WTC11 (cell line): ENCODE measurements at regions not wholly inside any gene's neighbourhood (a gene's known extent, or its start where the extent isn't known, plus 50 kb on each side); places are given as distances from the start of the nearest gene placed in this dataset.

Source experiments
- ATAC-seq: fragments of 200-7000 bp; cut with Tn5 transposase; 2 replicates; pipeline ENCODE4 v1.10.0; 2021; ENCODE audit warnings: mild to moderate bottlenecking, moderate library complexity
- CTCF ChIA-PET: fragments of 300-600 bp; sonication (Branson Sonifier 250); formaldehyde crosslinking; loops from one replicate; lab custom pipeline; 2021; ENCODE audit warnings: antibody characterized with exemption; lab: Charles Lee
- POLR2A ChIA-PET: fragments of 350-600 bp; sonication (Branson Sonifier 250); formaldehyde crosslinking; loops from one replicate; lab custom pipeline; 2021; ENCODE audit warnings: antibody characterized with exemption; lab: Charles Lee
- DNase-seq: peaks from one replicate; pipeline ENCODE4 v3.0.0; 2021; ENCODE audit warnings: low spot score
- H3K27ac Mint-ChIP-seq: 2 replicates; pipeline ENCODE4 v1.8.0; 2021; ENCODE audit warnings: mixed read lengths
- H3K27me3 Mint-ChIP-seq: 2 replicates; pipeline ENCODE4 v1.8.0; 2021; ENCODE audit warnings: low read depth, mild to moderate bottlenecking, moderate library complexity, mixed read lengths
- H3K36me3 Mint-ChIP-seq: 2 replicates; pipeline ENCODE4 v1.8.0; 2021; ENCODE audit warnings: mixed read lengths
- H3K4me1 Mint-ChIP-seq: 2 replicates; pipeline ENCODE4 v1.8.0; 2022; ENCODE audit warnings: mixed read lengths
- H3K4me3 Mint-ChIP-seq: 2 replicates; pipeline ENCODE4 v1.8.0; 2021; ENCODE audit warnings: mild to moderate bottlenecking, moderate library complexity, mixed read lengths
- H3K9me3 Mint-ChIP-seq: 2 replicates; pipeline ENCODE4 v1.8.0; 2021; ENCODE audit warnings: mixed read lengths
- CREM ChIP-seq: sonication (generic); formaldehyde crosslinking; IDR thresholded peaks from 2 replicates; pipeline ENCODE4 v1.8.1; 2022; ENCODE audit warnings: mild to moderate bottlenecking, missing genetic modification reagents, moderate library complexity
- ESRRA ChIP-seq: sonication (generic); formaldehyde crosslinking; IDR thresholded peaks from 2 replicates; pipeline ENCODE4 v1.8.1; 2022; ENCODE audit warnings: mild to moderate bottlenecking, missing genetic modification reagents, borderline replicate concordance
- ETV6 ChIP-seq: sonication (generic); formaldehyde crosslinking; IDR thresholded peaks from 2 replicates; pipeline ENCODE4 v1.8.1; 2022; ENCODE audit warnings: mild to moderate bottlenecking, missing genetic modification reagents
- FOXJ3 ChIP-seq: sonication (generic); formaldehyde crosslinking; IDR thresholded peaks from 2 replicates; pipeline ENCODE4 v1.9.0; 2021; ENCODE audit warnings: missing genetic modification reagents, mild to moderate bottlenecking, borderline replicate concordance
- FOXK1 ChIP-seq: sonication (generic); formaldehyde crosslinking; IDR thresholded peaks from 2 replicates; pipeline ENCODE4 v1.8.0; 2022; ENCODE audit warnings: mild to moderate bottlenecking, moderate library complexity, missing genetic modification reagents
- GABPB1 ChIP-seq: sonication (generic); formaldehyde crosslinking; IDR thresholded peaks from 2 replicates; pipeline ENCODE4 v1.8.1; 2023; ENCODE audit warnings: mild to moderate bottlenecking, missing genetic modification reagents
- HMGA2 ChIP-seq: fragments of 250-450 bp; sonication (Bioruptor Pico); IDR thresholded peaks from 2 replicates; pipeline ENCODE4 v1.4.0; 2021; ENCODE audit warnings: mild to moderate bottlenecking, moderate library complexity
- NR2C2 ChIP-seq: sonication (generic); formaldehyde crosslinking; IDR thresholded peaks from 2 replicates; pipeline ENCODE4 v1.8.0; 2022; ENCODE audit warnings: mild to moderate bottlenecking, missing genetic modification reagents
- RELA ChIP-seq: sonication (generic); formaldehyde crosslinking; IDR thresholded peaks from 2 replicates; pipeline ENCODE4 v1.8.1; 2022; ENCODE audit warnings: missing genetic modification reagents, mild to moderate bottlenecking, borderline replicate concordance
- SP1 ChIP-seq: sonication (generic); formaldehyde crosslinking; conservative IDR thresholded peaks from 2 replicates; pipeline ENCODE4 v1.8.1; 2022; ENCODE audit warnings: missing genetic modification reagents
- ZBTB21 ChIP-seq: sonication (generic); formaldehyde crosslinking; IDR thresholded peaks from 2 replicates; pipeline ENCODE4 v1.8.1; 2023; ENCODE audit warnings: mild to moderate bottlenecking, missing genetic modification reagents, borderline replicate concordance
- ZNF317 ChIP-seq: sonication (generic); formaldehyde crosslinking; IDR thresholded peaks from 2 replicates; pipeline ENCODE4 v1.8.1; 2023; ENCODE audit warnings: low read depth, mild to moderate bottlenecking, moderate library complexity, missing genetic modification reagents, borderline replicate concordance
- TF ChIP-seq, protein P1 (sequence below): fragments of 250-450 bp; sonication (Bioruptor Pico); IDR thresholded peaks from 2 replicates; pipeline ENCODE4 v1.8.0; 2021; ENCODE audit warnings: mild to moderate bottlenecking
- TF ChIP-seq, protein P2 (sequence below): sonication (generic); formaldehyde crosslinking; IDR thresholded peaks from 2 replicates; pipeline ENCODE4 v1.8.0; 2023; ENCODE audit warnings: mild to moderate bottlenecking, missing genetic modification reagents
- TF ChIP-seq, protein P3 (sequence below): sonication (generic); formaldehyde crosslinking; IDR thresholded peaks from 2 replicates; pipeline ENCODE4 v1.8.1; 2023; ENCODE audit warnings: mild to moderate bottlenecking, missing genetic modification reagents, moderate library complexity
- TF ChIP-seq, protein P4 (sequence below): fragments of 250-450 bp; sonication (Bioruptor Pico); IDR thresholded peaks from 2 replicates; pipeline ENCODE4 v2.1.2; 2022; ENCODE audit warnings: mild to moderate bottlenecking, moderate library complexity
- TF ChIP-seq, protein P5 (sequence below): sonication (generic); formaldehyde crosslinking; IDR thresholded peaks from 2 replicates; pipeline ENCODE4 v1.8.1; 2023; ENCODE audit warnings: mild to moderate bottlenecking, missing genetic modification reagents, moderate library complexity

DNA sequence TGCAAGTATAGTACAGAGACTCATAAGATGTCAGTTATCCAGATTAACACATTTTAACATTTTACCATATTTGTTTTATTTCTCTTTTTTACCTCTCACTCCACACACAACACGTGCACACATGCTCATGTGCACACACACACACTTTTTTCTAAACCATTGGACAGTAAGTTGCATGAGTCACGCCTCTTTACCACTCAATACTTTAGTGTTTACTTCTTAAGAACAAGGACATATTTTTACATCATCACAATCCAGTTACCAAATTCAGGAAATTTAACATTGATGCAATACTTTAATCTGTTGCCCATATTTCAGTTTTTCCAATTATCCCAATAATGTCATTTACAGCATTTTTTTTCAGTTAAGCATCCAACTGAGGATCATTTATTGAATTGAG, 109.0 kb downstream of the RIN2 start:
- no peak for ATAC-seq
- Mint-ChIP-seq H3K9me3 (peaks cover 11% of the 10 kb centered on the region), H3K27ac (no peak overlapping the region), H3K4me3 (no peak overlapping the region), H3K27me3 (peaks cover 6% of the 10 kb centered on the region), H3K4me1 (no peaks in the 10 kb centered on the region), H3K36me3 (peaks cover 7% of the 10 kb centered on the region; the same call in 1 of the 2 replicates)
- POLR2A ChIA-PET, result no interaction called here
- TF ChIP-seq ZBTB21 (CRISPR knock-in tag) (no peak), RELA (CRISPR knock-in tag) (no peak), ESRRA (CRISPR knock-in tag) (no peak), CREM (CRISPR knock-in tag) (no peak), HMGA2 (CRISPR knock-in tag) (no peak)
- TF ChIP-seq, protein P1, sequence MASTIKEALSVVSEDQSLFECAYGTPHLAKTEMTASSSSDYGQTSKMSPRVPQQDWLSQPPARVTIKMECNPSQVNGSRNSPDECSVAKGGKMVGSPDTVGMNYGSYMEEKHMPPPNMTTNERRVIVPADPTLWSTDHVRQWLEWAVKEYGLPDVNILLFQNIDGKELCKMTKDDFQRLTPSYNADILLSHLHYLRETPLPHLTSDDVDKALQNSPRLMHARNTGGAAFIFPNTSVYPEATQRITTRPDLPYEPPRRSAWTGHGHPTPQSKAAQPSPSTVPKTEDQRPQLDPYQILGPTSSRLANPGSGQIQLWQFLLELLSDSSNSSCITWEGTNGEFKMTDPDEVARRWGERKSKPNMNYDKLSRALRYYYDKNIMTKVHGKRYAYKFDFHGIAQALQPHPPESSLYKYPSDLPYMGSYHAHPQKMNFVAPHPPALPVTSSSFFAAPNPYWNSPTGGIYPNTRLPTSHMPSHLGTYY (CRISPR knock-in tag), result no peak
- CTCF ChIA-PET, result no interaction called here
- no peak for DNase-seq

DNA sequence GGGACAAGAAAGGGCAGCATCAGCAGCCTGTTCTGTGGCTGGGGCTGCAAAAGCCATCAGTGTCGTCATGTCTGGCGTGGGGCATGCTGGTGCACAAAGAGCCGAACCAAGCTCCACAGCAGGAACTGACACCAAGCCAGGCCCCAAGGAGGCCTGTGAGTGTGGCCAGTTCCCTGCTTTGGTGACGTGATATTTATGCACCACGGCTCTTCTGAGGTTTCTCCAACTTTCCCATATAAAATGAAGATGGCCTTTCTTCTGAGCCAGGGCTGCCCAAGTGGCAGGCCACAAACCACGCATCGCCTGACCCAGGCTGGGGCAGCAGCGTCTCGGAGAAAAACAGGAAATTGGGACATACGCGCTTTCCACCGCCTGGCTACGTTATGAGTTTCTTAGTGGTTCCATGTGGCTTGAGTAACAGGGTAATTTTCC, 109.9 kb downstream of the RIN2 start:
- Mint-ChIP-seq H3K9me3 (peaks cover 10% of the 10 kb centered on the region), H3K27ac (no peak overlapping the region), H3K4me3 (no peak overlapping the region), H3K27me3 (peaks cover 6% of the 10 kb centered on the region), H3K4me1 (no peaks in the 10 kb centered on the region), H3K36me3 (peaks cover 7% of the 10 kb centered on the region; the same call in 1 of the 2 replicates)
- ATAC-seq (no peak), DNase-seq (no peak)
- TF ChIP-seq SP1 (CRISPR knock-in tag) (no peak), FOXJ3 (CRISPR knock-in tag) (no peak), ETV6 (CRISPR knock-in tag) (no peak), NR2C2 (CRISPR knock-in tag) (no peak), ZNF317 (CRISPR knock-in tag) (no peak), GABPB1 (CRISPR knock-in tag) (no peak), FOXK1 (CRISPR knock-in tag) (no peak)
- TF ChIP-seq, protein P2, sequence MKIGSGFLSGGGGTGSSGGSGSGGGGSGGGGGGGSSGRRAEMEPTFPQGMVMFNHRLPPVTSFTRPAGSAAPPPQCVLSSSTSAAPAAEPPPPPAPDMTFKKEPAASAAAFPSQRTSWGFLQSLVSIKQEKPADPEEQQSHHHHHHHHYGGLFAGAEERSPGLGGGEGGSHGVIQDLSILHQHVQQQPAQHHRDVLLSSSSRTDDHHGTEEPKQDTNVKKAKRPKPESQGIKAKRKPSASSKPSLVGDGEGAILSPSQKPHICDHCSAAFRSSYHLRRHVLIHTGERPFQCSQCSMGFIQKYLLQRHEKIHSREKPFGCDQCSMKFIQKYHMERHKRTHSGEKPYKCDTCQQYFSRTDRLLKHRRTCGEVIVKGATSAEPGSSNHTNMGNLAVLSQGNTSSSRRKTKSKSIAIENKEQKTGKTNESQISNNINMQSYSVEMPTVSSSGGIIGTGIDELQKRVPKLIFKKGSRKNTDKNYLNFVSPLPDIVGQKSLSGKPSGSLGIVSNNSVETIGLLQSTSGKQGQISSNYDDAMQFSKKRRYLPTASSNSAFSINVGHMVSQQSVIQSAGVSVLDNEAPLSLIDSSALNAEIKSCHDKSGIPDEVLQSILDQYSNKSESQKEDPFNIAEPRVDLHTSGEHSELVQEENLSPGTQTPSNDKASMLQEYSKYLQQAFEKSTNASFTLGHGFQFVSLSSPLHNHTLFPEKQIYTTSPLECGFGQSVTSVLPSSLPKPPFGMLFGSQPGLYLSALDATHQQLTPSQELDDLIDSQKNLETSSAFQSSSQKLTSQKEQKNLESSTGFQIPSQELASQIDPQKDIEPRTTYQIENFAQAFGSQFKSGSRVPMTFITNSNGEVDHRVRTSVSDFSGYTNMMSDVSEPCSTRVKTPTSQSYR, result no peak
- TF ChIP-seq, protein P3, sequence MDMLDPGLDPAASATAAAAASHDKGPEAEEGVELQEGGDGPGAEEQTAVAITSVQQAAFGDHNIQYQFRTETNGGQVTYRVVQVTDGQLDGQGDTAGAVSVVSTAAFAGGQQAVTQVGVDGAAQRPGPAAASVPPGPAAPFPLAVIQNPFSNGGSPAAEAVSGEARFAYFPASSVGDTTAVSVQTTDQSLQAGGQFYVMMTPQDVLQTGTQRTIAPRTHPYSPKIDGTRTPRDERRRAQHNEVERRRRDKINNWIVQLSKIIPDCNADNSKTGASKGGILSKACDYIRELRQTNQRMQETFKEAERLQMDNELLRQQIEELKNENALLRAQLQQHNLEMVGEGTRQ (CRISPR knock-in tag), result no peak
- TF ChIP-seq, protein P4, sequence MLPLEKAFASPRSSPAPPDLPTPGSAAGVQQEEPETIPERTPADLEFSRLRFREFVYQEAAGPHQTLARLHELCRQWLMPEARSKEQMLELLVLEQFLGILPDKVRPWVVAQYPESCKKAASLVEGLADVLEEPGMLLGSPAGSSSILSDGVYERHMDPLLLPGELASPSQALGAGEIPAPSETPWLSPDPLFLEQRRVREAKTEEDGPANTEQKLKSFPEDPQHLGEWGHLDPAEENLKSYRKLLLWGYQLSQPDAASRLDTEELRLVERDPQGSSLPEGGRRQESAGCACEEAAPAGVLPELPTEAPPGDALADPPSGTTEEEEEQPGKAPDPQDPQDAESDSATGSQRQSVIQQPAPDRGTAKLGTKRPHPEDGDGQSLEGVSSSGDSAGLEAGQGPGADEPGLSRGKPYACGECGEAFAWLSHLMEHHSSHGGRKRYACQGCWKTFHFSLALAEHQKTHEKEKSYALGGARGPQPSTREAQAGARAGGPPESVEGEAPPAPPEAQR, result no peak
- TF ChIP-seq, protein P5, sequence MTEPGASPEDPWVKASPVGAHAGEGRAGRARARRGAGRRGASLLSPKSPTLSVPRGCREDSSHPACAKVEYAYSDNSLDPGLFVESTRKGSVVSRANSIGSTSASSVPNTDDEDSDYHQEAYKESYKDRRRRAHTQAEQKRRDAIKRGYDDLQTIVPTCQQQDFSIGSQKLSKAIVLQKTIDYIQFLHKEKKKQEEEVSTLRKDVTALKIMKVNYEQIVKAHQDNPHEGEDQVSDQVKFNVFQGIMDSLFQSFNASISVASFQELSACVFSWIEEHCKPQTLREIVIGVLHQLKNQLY (CRISPR knock-in tag), result no peak
- CTCF ChIA-PET, result no interaction called here
- POLR2A ChIA-PET, result no interaction called here
